ENCODE measurements at regions not wholly inside any gene's neighbourhood (a gene's known extent, or its start where the extent isn't known, plus 50 kb on each side); places are given as distances from the start of the nearest gene placed in this dataset.

- TF ChIP-seq CTCF (IDR thresholded peaks at IDR 0.05; ENCODE audit: low read depth, low read length) (no peak), POLR2A (IDR thresholded peaks at IDR 0.05; ENCODE audit: extremely low read depth, insufficient read length) (no peak), MAX (IDR thresholded peaks at IDR 0.05; ENCODE audit: low read depth, low read length) (no peak)
These were observed 203.8 kb upstream of the SEMA6D start for GRCh38 chr15:47513471-47513870.
